ENCODE measurements at regions not wholly inside any gene's neighbourhood (a gene's known extent, or its start where the extent isn't known, plus 50 kb on each side); places are given as distances from the start of the nearest gene placed in this dataset.

GRCh38 chr18:43681661-43682060 lies 404.4 kb upstream of the SYT4 start:
- TF ChIP-seq POLR2A (IDR thresholded peaks at IDR 0.05): no peak
- TF ChIP-seq CTCF (IDR thresholded peaks at IDR 0.05): no peak

All from Peyer's patch (tissue), 4 donors.